ENCODE measurements at regions not wholly inside any gene's neighbourhood (a gene's known extent, or its start where the extent isn't known, plus 50 kb on each side); places are given as distances from the start of the nearest gene placed in this dataset.

DNA sequence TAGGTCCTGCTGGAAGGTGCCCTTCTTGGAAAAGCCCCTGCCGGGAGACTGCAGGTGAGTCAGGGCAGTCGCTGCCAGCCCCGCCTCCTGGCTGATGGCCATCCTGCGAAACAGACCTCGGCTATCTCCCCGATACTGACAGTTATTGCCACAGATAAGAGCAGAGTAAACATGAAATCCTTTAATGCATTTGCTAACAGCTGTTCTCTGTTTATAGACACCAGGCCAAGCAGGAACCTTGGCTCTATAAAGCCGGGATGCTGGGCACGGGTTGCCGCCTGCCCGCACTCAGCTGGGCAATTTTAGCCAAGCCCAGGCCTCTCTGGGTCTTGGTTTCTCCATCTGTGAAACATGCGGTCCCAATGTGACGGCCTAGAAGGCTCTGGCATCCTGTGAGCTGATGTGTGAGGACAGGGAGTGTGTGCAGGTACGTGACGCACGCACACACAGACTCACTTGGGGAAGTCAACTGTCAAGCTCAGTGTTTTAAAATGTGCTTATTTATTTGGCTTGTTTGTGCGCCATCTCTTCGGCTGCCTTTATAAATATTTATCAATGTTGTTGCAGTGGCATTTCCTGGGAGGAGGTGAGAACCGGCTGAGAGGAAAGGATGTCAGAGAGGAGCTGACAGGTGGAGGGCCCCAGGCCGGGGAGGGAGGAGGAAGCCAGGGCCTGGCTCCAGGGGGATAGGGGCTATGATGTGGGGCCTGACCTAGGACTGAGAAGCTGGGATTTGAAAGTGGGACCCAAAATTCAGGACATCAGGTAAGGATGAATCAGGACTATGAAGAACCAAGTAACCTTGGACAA is 50.8 kb upstream of the PRR23E start:
- no peak for TF ChIP-seq CTCF (IDR thresholded peaks at IDR 0.05; ENCODE audit: control insufficient read depth, extremely low read depth, insufficient read depth)
- H3K4me3 ChIP-seq (ENCODE audit: low read depth, low read length), result no peak overlapping the region
- DNase-seq (ENCODE audit: low read depth), result peak; percentile 91
